Tibial nerve (tissue), 4 donors: ENCODE measurements at regions not wholly inside any gene's neighbourhood (a gene's known extent, or its start where the extent isn't known, plus 50 kb on each side); places are given as distances from the start of the nearest gene placed in this dataset.

Source experiments
- DNase-seq, 2 donors: peaks; one replicate each; pipeline ENCODE4 v3.0.0-alpha.2; 2019; ENCODE audit warnings: low spot score in 2 of 2
- H3K27ac ChIP-seq, 4 donors: fragments of 200-600 bp; sonication (generic) in 3 of 4; one replicate each; pipeline ENCODE4 v1.5.1; 2017 to 2019; ENCODE audit warnings: mild to moderate bottlenecking in 1 of 4
- H3K27me3 ChIP-seq, 2 donors: fragments of 200-600 bp; sonication (generic) in 1 of 2; one replicate each; pipeline versions ENCODE4 v1.5.1 to v1.6.0; 2017 to 2019
- H3K36me3 ChIP-seq, 3 donors: fragments of 200-600 bp; sonication (generic); one replicate each; pipeline ENCODE4 v1.5.1; 2018 to 2019
- H3K4me1 ChIP-seq, 4 donors: fragments of 200-600 bp; sonication (generic) in 3 of 4; one replicate each; pipeline ENCODE4 v1.5.1; 2017 to 2019
- H3K4me3 ChIP-seq, 4 donors: fragments of 200-600 bp; sonication (generic) in 3 of 4; one replicate each; pipeline ENCODE4 v1.5.1; 2017 to 2019; ENCODE audit warnings: mild to moderate bottlenecking in 1 of 4, moderate library complexity in 1 of 4
- H3K9me3 ChIP-seq, 4 donors: fragments of 200-600 bp; sonication (generic) in 3 of 4; one replicate each; pipeline ENCODE4 v1.5.1; 2017 to 2019
- CTCF ChIP-seq, 5 experiments: fragments of 200-600 bp in 3 of 5; fragments of 450-650 bp in 2 of 5; sonication (generic) in 3 of 5; IDR thresholded peaks; one replicate each; pipeline ENCODE4 v1.5.1; 2016 to 2019; ENCODE audit warnings: antibody characterized with exemption in 5 of 5, mild to moderate bottlenecking in 3 of 5, moderate library complexity in 2 of 5
- EP300 ChIP-seq, 2 donors: sonication (generic); formaldehyde crosslinking; IDR thresholded peaks; one replicate each; pipeline ENCODE4 v1.6.1; 2017; ENCODE audit warnings: antibody characterized with exemption in 2 of 2, mild to moderate bottlenecking in 1 of 2
- POLR2A ChIP-seq, 2 donors: fragments of 450-650 bp; IDR thresholded peaks; one replicate each; pipeline ENCODE4 v1.6.1; 2017; ENCODE audit warnings: antibody characterized with exemption in 2 of 2, mild to moderate bottlenecking in 2 of 2, moderate library complexity in 2 of 2
- WGBS, 2 donors: methylation state at CpG; one replicate each; pipeline ENCODE4 v1.1.5; 2018; 5-methylcytosine and 5-hydroxymethylcytosine counted together

- no peak for TF ChIP-seq EP300 (IDR thresholded peaks at IDR 0.05)
- TF ChIP-seq CTCF (IDR thresholded peaks at IDR 0.05) = no peak
- TF ChIP-seq POLR2A (IDR thresholded peaks at IDR 0.05) = no peak
- Histone ChIP-seq H3K36me3 (no peaks in the 10 kb centered on the region), H3K27me3 (no peaks in the 10 kb centered on the region), H3K4me1 (peaks cover 0 to 11% (median 0%) of the 10 kb centered on the region in 4 donors), H3K27ac (no peak overlapping the region), H3K9me3 (peaks cover 0 to 24% (median 0%) of the 10 kb centered on the region in 4 donors), H3K4me3 (no peak overlapping the region)
- WGBS, 2 donors = 11 to 14% methylated on average over 15 of the region's 15 CpGs
- no peak for DNase-seq
Measured at GRCh38 chr21:33162436-33162951, 67.2 kb upstream of the IFNAR2 start.

- Histone ChIP-seq H3K9me3 (peaks cover 0 to 18% (median 0%) of the 10 kb centered on the region in 4 donors), H3K4me1 (no peaks in the 10 kb centered on the region), H3K27me3 (peaks cover 0 to 8% of the 10 kb centered on the region in 2 donors), H3K36me3 (no peaks in the 10 kb centered on the region), H3K4me3 (no peak overlapping the region), H3K27ac (no peak overlapping the region)
- no peak for DNase-seq
- WGBS, 2 donors = 79 to 89% methylated on average over 6 of the region's 6 CpGs
- TF ChIP-seq POLR2A (IDR thresholded peaks at IDR 0.05) (no peak), EP300 (IDR thresholded peaks at IDR 0.05) (no peak), CTCF (IDR thresholded peaks at IDR 0.05) (no peak)
Measured at GRCh38 chr21:33168886-33169285, 60.9 kb upstream of the IFNAR2 start.

- H3K4me3 ChIP-seq = no peak overlapping the region
- TF ChIP-seq EP300 (IDR thresholded peaks at IDR 0.05) (no peak), CTCF (IDR thresholded peaks at IDR 0.05) (no peak), POLR2A (IDR thresholded peaks at IDR 0.05) (no peak)
- peaks cover 0 to 14% (median 0%) of the 10 kb centered on the region in 4 donors for H3K9me3 ChIP-seq
- peaks cover 0 to 8% of the 10 kb centered on the region in 2 donors for H3K27me3 ChIP-seq
- no peak for DNase-seq
- WGBS, 2 donors = 82 to 84% methylated on average over 14 of the region's 14 CpGs
- H3K4me1 ChIP-seq = no peaks in the 10 kb centered on the region
- H3K27ac ChIP-seq = no peak overlapping the region
- no peaks in the 10 kb centered on the region for H3K36me3 ChIP-seq
Measured at GRCh38 chr21:33169359-33169758, 60.4 kb upstream of the IFNAR2 start.

- Histone ChIP-seq H3K4me1 (no peaks in the 10 kb centered on the region), H3K36me3 (no peaks in the 10 kb centered on the region), H3K27me3 (peaks cover 0 to 8% of the 10 kb centered on the region in 2 donors), H3K9me3 (peaks cover 0 to 13% (median 0%) of the 10 kb centered on the region in 4 donors), H3K27ac (no peak overlapping the region), H3K4me3 (no peak overlapping the region)
- WGBS, 2 donors = 63 to 64% methylated on average over 6 to 8 of the region's 8 CpGs
- TF ChIP-seq CTCF (IDR thresholded peaks at IDR 0.05) = no peak
- TF ChIP-seq POLR2A (IDR thresholded peaks at IDR 0.05) = no peak
- TF ChIP-seq EP300 (IDR thresholded peaks at IDR 0.05) = no peak
- DNase-seq = no peak
Measured at GRCh38 chr21:33171616-33172169, 58.0 kb upstream of the IFNAR2 start.

- DNase-seq = no peak
- H3K4me3 ChIP-seq = no peak overlapping the region
- no peaks in the 10 kb centered on the region for H3K9me3 ChIP-seq
- no peak for TF ChIP-seq CTCF (IDR thresholded peaks at IDR 0.05)
- TF ChIP-seq POLR2A (IDR thresholded peaks at IDR 0.05) = no peak
- no peak for TF ChIP-seq EP300 (IDR thresholded peaks at IDR 0.05)
- H3K27ac ChIP-seq = no peak overlapping the region
- 55 to 62% methylated on average over 4 of the region's 4 CpGs for WGBS, 2 donors
- H3K27me3 ChIP-seq = peaks cover 0 to under 1% of the 10 kb centered on the region in 2 donors
- no peaks in the 10 kb centered on the region for H3K4me1 ChIP-seq
- no peaks in the 10 kb centered on the region for H3K36me3 ChIP-seq
Measured at GRCh38 chr21:33174756-33175155, 55.0 kb upstream of the IFNAR2 start.
